GM23338 (cell line): ENCODE measurements at regions not wholly inside any gene's neighbourhood (a gene's known extent, or its start where the extent isn't known, plus 50 kb on each side); places are given as distances from the start of the nearest gene placed in this dataset.

Experiments used
- ATAC-seq: fragments of 200-7000 bp; cut with Tn5 transposase; 3 replicates; pipeline ENCODE4 v1.9.1; 2020
- DNase-seq: peaks from one replicate; pipeline ENCODE4 v3.0.0-alpha.2; 2015; ENCODE audit warnings: low spot score
- H2AFZ ChIP-seq: fragments of 200-600 bp; sonication (generic); 2 replicates; pipeline ENCODE4 v1.8.0; 2016; ENCODE audit warnings: antibody characterized with exemption, mild to moderate bottlenecking, moderate library complexity
- H3F3A ChIP-seq: fragments of 200-600 bp; sonication (generic); replicated peaks from 2 replicates; pipeline ENCODE4 v1.8.0; 2017; ENCODE audit warnings: antibody characterized with exemption, mixed run types, low read depth
- H3K27ac ChIP-seq: fragments of 200-600 bp; sonication (generic); 2 replicates; pipeline ENCODE4 v1.6.1; 2016; ENCODE audit warnings: low read depth
- H3K27me3 ChIP-seq: fragments of 200-600 bp; sonication (generic); 2 replicates; pipeline ENCODE4 v1.8.0; 2016; ENCODE audit warnings: mild to moderate bottlenecking, mixed run types, moderate library complexity; ENCODE audit not compliant: insufficient read depth
- H3K36me3 ChIP-seq: fragments of 200-600 bp; sonication (generic); 2 replicates; pipeline ENCODE4 v1.8.0; 2016; ENCODE audit warnings: mild to moderate bottlenecking; ENCODE audit not compliant: insufficient read depth
- H3K4me1 ChIP-seq: fragments of 200-600 bp; sonication (generic); 2 replicates; pipeline ENCODE4 v1.8.0; 2016; ENCODE audit warnings: mild to moderate bottlenecking, moderate library complexity; ENCODE audit not compliant: insufficient read depth
- H3K4me2 ChIP-seq: fragments of 200-600 bp; sonication (generic); 2 replicates; pipeline ENCODE4 v1.7.1; 2017; ENCODE audit warnings: mixed run types
- H3K4me3 ChIP-seq: fragments of 200-600 bp; sonication (generic); 2 replicates; pipeline ENCODE4 v1.6.1; 2016; ENCODE audit warnings: mixed run types
- H3K79me2 ChIP-seq: fragments of 200-600 bp; sonication (generic); replicated peaks from 2 replicates; pipeline ENCODE4 v1.8.0; 2017; ENCODE audit warnings: mild to moderate bottlenecking; ENCODE audit not compliant: insufficient read depth
- H3K9me2 ChIP-seq: fragments of 200-600 bp; sonication (generic); 2 replicates; pipeline ENCODE4 v1.8.0; 2017; ENCODE audit not compliant: insufficient read depth
- H4K20me1 ChIP-seq: fragments of 200-600 bp; sonication (generic); replicated peaks from 2 replicates; pipeline ENCODE4 v1.8.0; 2017; ENCODE audit warnings: mild to moderate bottlenecking; ENCODE audit not compliant: insufficient read depth
- H3K27ac Mint-ChIP-seq: 2 replicates; pipeline ENCODE4 v1.8.0; 2020; ENCODE audit warnings: inconsistent platforms, mild to moderate bottlenecking, moderate library complexity, mixed read lengths
- H3K27me3 Mint-ChIP-seq: 3 replicates; pipeline ENCODE4 v1.8.0; 2022; ENCODE audit warnings: low read depth, mild to moderate bottlenecking, moderate library complexity, mixed read lengths, inconsistent platforms; ENCODE audit not compliant: insufficient read depth, poor library complexity
- H3K36me3 Mint-ChIP-seq: 3 replicates; pipeline ENCODE4 v1.8.0; 2021; ENCODE audit warnings: low read depth, mild to moderate bottlenecking, inconsistent platforms, moderate library complexity, mixed read lengths
- H3K4me1 Mint-ChIP-seq: 3 replicates; pipeline ENCODE4 v1.8.0; 2020; ENCODE audit warnings: mild to moderate bottlenecking, inconsistent platforms, mixed read lengths
- H3K4me3 Mint-ChIP-seq: 3 replicates; pipeline ENCODE4 v1.8.0; 2021; ENCODE audit warnings: moderate library complexity, mild to moderate bottlenecking, inconsistent platforms, mixed read lengths
- H3K9me3 Mint-ChIP-seq: 3 replicates; pipeline ENCODE4 v1.8.0; 2020; ENCODE audit warnings: moderate library complexity, mild to moderate bottlenecking, inconsistent platforms, mixed read lengths
- CREB1 ChIP-seq: fragments of 250-450 bp; sonication (Bioruptor Pico); IDR thresholded peaks from 2 replicates; pipeline ENCODE4 v1.5.0; 2020; ENCODE audit warnings: low read depth, mild to moderate bottlenecking, moderate library complexity
- EZH2phosphoT487 ChIP-seq: fragments of 200-600 bp; sonication (generic); IDR thresholded peaks from one replicate; pipeline ENCODE4 v1.8.1; 2018; ENCODE audit warnings: antibody characterized with exemption; ENCODE audit not compliant: unreplicated experiment
- JUNB ChIP-seq: IDR thresholded peaks from one replicate; pipeline ENCODE4 v1.6.1; 2016; ENCODE audit warnings: antibody characterized with exemption; ENCODE audit not compliant: unreplicated experiment
- NANOG ChIP-seq: IDR thresholded peaks from 2 replicates; pipeline ENCODE4 v1.6.1; 2016; ENCODE audit warnings: antibody characterized with exemption, borderline replicate concordance
- POLR2AphosphoS5 ChIP-seq: IDR thresholded peaks from 2 replicates; pipeline ENCODE4 v1.6.1; 2016; ENCODE audit warnings: antibody characterized with exemption, low read depth
- STAT1 ChIP-seq: IDR thresholded peaks from one replicate; pipeline ENCODE4 v1.6.1; 2016; ENCODE audit warnings: antibody characterized with exemption; ENCODE audit not compliant: unreplicated experiment
- ZNF331 ChIP-seq: fragments of 250-450 bp; sonication (Bioruptor Pico); IDR thresholded peaks from 2 replicates; pipeline ENCODE4 v1.5.0; 2020; ENCODE audit warnings: low read depth, mild to moderate bottlenecking, moderate library complexity
- ZNF462 ChIP-seq: fragments of 250-450 bp; sonication (Bioruptor Pico); IDR thresholded peaks from 2 replicates; pipeline ENCODE4 v1.5.0; 2020; ENCODE audit warnings: mild to moderate bottlenecking, moderate library complexity
- TF ChIP-seq, protein P1 (sequence below), 2 experiments: fragments of 200-600 bp in 1 of 2; sonication (generic) in 1 of 2; conservative IDR thresholded peaks; 2 replicates each; pipeline versions ENCODE4 v1.5.1 to v1.6.1; 2016 to 2017; ENCODE audit warnings: antibody characterized with exemption in 2 of 2, low read depth in 2 of 2, mild to moderate bottlenecking in 2 of 2, moderate library complexity in 1 of 2

- TF ChIP-seq ZNF462 (CRISPR knock-in tag): no peak
- TF ChIP-seq ZNF331 (CRISPR knock-in tag): no peak
- TF ChIP-seq, protein P1, sequence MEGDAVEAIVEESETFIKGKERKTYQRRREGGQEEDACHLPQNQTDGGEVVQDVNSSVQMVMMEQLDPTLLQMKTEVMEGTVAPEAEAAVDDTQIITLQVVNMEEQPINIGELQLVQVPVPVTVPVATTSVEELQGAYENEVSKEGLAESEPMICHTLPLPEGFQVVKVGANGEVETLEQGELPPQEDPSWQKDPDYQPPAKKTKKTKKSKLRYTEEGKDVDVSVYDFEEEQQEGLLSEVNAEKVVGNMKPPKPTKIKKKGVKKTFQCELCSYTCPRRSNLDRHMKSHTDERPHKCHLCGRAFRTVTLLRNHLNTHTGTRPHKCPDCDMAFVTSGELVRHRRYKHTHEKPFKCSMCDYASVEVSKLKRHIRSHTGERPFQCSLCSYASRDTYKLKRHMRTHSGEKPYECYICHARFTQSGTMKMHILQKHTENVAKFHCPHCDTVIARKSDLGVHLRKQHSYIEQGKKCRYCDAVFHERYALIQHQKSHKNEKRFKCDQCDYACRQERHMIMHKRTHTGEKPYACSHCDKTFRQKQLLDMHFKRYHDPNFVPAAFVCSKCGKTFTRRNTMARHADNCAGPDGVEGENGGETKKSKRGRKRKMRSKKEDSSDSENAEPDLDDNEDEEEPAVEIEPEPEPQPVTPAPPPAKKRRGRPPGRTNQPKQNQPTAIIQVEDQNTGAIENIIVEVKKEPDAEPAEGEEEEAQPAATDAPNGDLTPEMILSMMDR (conservative IDR thresholded peaks at IDR 0.05; ENCODE audit: low read depth in 2 of 2): no peak
- no peak for TF ChIP-seq NANOG
- TF ChIP-seq POLR2AphosphoS5: no peak
- TF ChIP-seq EZH2phosphoT487: no peak
Observed at GRCh38 chr1:64357422-64357821, 112.5 kb upstream of the CACHD1 start (continued).

DNA sequence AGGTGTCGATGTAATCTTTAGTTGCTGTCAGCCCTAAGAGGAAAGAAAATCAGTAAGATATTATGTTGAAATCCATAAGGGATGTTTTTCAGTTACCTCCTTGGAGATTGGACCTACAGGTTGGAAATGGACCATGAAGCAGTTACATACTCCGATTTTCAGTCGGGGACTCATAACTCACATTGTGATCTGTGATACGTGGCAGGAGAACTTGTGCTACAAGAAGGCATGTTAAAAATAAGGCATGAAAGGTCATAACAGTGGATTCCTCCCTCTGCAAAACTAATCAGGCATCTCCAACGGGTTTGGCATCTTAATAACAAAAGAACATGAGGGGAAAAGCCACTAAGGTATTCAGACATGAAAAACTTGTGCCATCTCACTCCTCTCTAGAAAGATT lies 111.2 kb upstream of the CACHD1 start:
- no peaks in the 10 kb centered on the region for H3K36me3 ChIP-seq
- Mint-ChIP-seq H3K27me3 (peaks cover 12% of the 10 kb centered on the region), H3K27ac (no peak overlapping the region), H3K9me3 (peaks cover 11% of the 10 kb centered on the region), H3K4me1 (peaks cover 48% of the 10 kb centered on the region), H3K36me3 (peaks cover 12% of the 10 kb centered on the region; the same call in 2 of the 3 replicates), H3K4me3 (no peak overlapping the region)
- peaks cover 6% of the 10 kb centered on the region; the same call in 1 of the 2 replicates for H3K27me3 ChIP-seq
- H2AFZ ChIP-seq: no peak overlapping the region
- DNase-seq (no peak), ATAC-seq (no peak)
- H3K4me2 ChIP-seq: peak overlapping the region; percentile 44; the same call in 1 of the 2 replicates
- H3F3A ChIP-seq: no peaks in the 10 kb centered on the region
- H3K9me2 ChIP-seq: no peaks in the 10 kb centered on the region
- no peaks in the 10 kb centered on the region for H4K20me1 ChIP-seq
- H3K4me3 ChIP-seq: no peak overlapping the region
- no peak overlapping the region for H3K27ac ChIP-seq
- peaks cover 46% of the 10 kb centered on the region for H3K4me1 ChIP-seq
- no peaks in the 10 kb centered on the region for H3K79me2 ChIP-seq
- TF ChIP-seq STAT1 (no peak), EZH2phosphoT487 (no peak), NANOG (no peak), POLR2AphosphoS5 (no peak), JUNB (no peak), CREB1 (no peak)
- TF ChIP-seq, protein P1 (conservative IDR thresholded peaks at IDR 0.05; ENCODE audit: low read depth in 2 of 2): no peak
